ENCODE measurements at regions not wholly inside any gene's neighbourhood (a gene's known extent, or its start where the extent isn't known, plus 50 kb on each side); places are given as distances from the start of the nearest gene placed in this dataset.

DNA sequence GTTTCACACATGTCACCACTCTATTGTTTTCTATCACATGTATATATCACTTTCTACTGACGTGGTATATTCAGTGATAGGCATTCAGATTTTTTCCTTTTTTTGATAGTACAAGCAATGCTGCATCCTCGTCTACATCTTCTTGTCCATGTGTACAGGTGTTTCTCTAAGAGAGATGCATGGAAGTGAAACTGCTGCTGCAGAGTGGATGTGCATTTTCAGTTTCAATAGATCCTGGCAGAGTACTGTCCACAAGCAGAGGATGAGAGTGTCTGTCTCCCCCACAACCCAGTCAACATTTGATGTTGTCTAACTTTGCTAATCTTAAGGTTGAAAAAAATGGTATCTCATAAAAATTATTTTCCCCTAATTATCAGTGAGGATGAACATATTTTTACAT, 194.0 kb upstream of the CASK start:
- TF ChIP-seq, protein P1, sequence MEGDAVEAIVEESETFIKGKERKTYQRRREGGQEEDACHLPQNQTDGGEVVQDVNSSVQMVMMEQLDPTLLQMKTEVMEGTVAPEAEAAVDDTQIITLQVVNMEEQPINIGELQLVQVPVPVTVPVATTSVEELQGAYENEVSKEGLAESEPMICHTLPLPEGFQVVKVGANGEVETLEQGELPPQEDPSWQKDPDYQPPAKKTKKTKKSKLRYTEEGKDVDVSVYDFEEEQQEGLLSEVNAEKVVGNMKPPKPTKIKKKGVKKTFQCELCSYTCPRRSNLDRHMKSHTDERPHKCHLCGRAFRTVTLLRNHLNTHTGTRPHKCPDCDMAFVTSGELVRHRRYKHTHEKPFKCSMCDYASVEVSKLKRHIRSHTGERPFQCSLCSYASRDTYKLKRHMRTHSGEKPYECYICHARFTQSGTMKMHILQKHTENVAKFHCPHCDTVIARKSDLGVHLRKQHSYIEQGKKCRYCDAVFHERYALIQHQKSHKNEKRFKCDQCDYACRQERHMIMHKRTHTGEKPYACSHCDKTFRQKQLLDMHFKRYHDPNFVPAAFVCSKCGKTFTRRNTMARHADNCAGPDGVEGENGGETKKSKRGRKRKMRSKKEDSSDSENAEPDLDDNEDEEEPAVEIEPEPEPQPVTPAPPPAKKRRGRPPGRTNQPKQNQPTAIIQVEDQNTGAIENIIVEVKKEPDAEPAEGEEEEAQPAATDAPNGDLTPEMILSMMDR (IDR thresholded peaks at IDR 0.05) = no peak
- no peak for TF ChIP-seq POLR2A (IDR thresholded peaks at IDR 0.05)
